H1 (cell line): ENCODE measurements at regions not wholly inside any gene's neighbourhood (a gene's known extent, or its start where the extent isn't known, plus 50 kb on each side); places are given as distances from the start of the nearest gene placed in this dataset.

Experiments
- CTCF ChIA-PET: fragments of 300-600 bp; sonication (Branson Sonifier 250); formaldehyde crosslinking; loops from one replicate; lab custom pipeline; 2021; ENCODE audit not compliant: partially characterized antibody; lab: Charles Lee
- POLR2A ChIA-PET: fragments of 300-600 bp; sonication (Branson Sonifier 250); formaldehyde crosslinking; loops from one replicate; lab custom pipeline; 2021; ENCODE audit warnings: inconsistent platforms; ENCODE audit not compliant: partially characterized antibody; lab: Charles Lee
- DNase-seq, 2 experiments: peaks; one replicate each; pipeline versions ENCODE4 v3.0.0 to v3.0.0-alpha.2; 2010 to 2022; ENCODE audit warnings: low spot score in 2 of 2, low read depth in 1 of 2, mixed read lengths in 1 of 2
- FAIRE-seq: peaks from 2 replicates; lab custom pipeline; 2011; peaks lifted over from hg19 to GRCh38; lab: Jason Lieb, UNC
- H2AFZ ChIP-seq: 2 replicates; pipeline ENCODE4 v1.8.1; 2012; ENCODE audit warnings: low read length, inconsistent platforms
- H2AK5ac ChIP-seq: 2 replicates; pipeline ENCODE4 v1.6.1; 2013; ENCODE audit warnings: low read depth, low read length
- H2BK120ac ChIP-seq: replicated peaks from 2 replicates; pipeline ENCODE3; 2013; ENCODE audit warnings: low read depth, low read length, inconsistent platforms
- H2BK12ac ChIP-seq: 2 replicates; pipeline ENCODE4 v1.6.1; 2013; ENCODE audit warnings: low read depth, low read length
- H2BK15ac ChIP-seq: 2 replicates; pipeline ENCODE4 v1.6.1; 2013; ENCODE audit warnings: low read length
- H2BK20ac ChIP-seq: 2 replicates; pipeline ENCODE4 v1.6.1; 2013; ENCODE audit warnings: low read length
- H2BK5ac ChIP-seq: 2 replicates; pipeline ENCODE4 v1.6.1; 2013; ENCODE audit warnings: low read depth, low read length
- H3K14ac ChIP-seq: 2 replicates; pipeline ENCODE4 v1.6.1; 2013; ENCODE audit warnings: inconsistent platforms; ENCODE audit not compliant: insufficient read length
- H3K18ac ChIP-seq: 2 replicates; pipeline ENCODE4 v1.6.1; 2013; ENCODE audit warnings: low read length; ENCODE audit errors: extremely low read depth
- H3K23ac ChIP-seq: 2 replicates; pipeline ENCODE4 v1.6.1; 2013; ENCODE audit warnings: inconsistent platforms; ENCODE audit not compliant: insufficient read length
- H3K23me2 ChIP-seq: 2 replicates; pipeline ENCODE4 v1.6.1; 2013; ENCODE audit warnings: low read depth, low read length
- H3K27ac ChIP-seq: 2 replicates; pipeline ENCODE4 v1.6.1; 2011; ENCODE audit warnings: low read depth, low read length, inconsistent platforms
- H3K27me3 ChIP-seq, 4 experiments: replicated peaks in 1 of 4; 1 replicate in 1 of 4; 2 replicates in 3 of 4; pipeline versions ENCODE4 v1.6.1 to v1.8.1; 2011 to 2013; ENCODE audit warnings: low read length in 3 of 4, mild to moderate bottlenecking in 3 of 4, inconsistent platforms in 2 of 4, mixed read lengths in 2 of 4, moderate library complexity in 1 of 4; ENCODE audit not compliant: control insufficient read depth in 3 of 4, insufficient read depth in 3 of 4; ENCODE audit errors: extremely low read depth in 1 of 4
- H3K36me3 ChIP-seq, 4 experiments: 2 replicates each; pipeline versions ENCODE4 v1.6.1 to v1.8.1; 2011 to 2013; ENCODE audit warnings: mild to moderate bottlenecking in 4 of 4, low read length in 3 of 4, moderate library complexity in 2 of 4, control low read depth in 1 of 4, inconsistent platforms in 1 of 4; ENCODE audit not compliant: insufficient read depth in 4 of 4, control insufficient read depth in 2 of 4
- H3K4ac ChIP-seq: replicated peaks from 2 replicates; pipeline ENCODE3; 2013; ENCODE audit warnings: low read length, low read depth, mixed read lengths, inconsistent platforms; ENCODE audit not compliant: insufficient read length
- H3K4me1 ChIP-seq, 4 experiments: replicated peaks in 1 of 4; 1 replicate in 1 of 4; 2 replicates in 3 of 4; pipeline versions ENCODE4 v1.6.1 to v1.8.1; 2011 to 2013; ENCODE audit warnings: low read length in 3 of 4, inconsistent platforms in 2 of 4, mixed read lengths in 1 of 4; ENCODE audit not compliant: insufficient read depth in 4 of 4, control insufficient read depth in 3 of 4
- H3K4me2 ChIP-seq, 2 experiments: 2 replicates each; pipeline versions ENCODE4 v1.6.1 to v1.8.1; 2011 to 2013; ENCODE audit warnings: low read depth in 2 of 2, low read length in 2 of 2, control low read depth in 1 of 2, inconsistent platforms in 1 of 2, mild to moderate bottlenecking in 1 of 2; ENCODE audit not compliant: insufficient read depth in 1 of 2
- H3K4me3 ChIP-seq, 4 experiments: fragments of 200-600, 300-600 bp in 1 of 4; sonication (generic), shearing (Covaris generic), sonication (Bioruptor Twin) in 1 of 4; 2 replicates each; pipeline versions ENCODE4 v1.5.1 to v1.8.1; 2011 to 2016; ENCODE audit warnings: low read length in 4 of 4, low read depth in 3 of 4, control low read depth in 2 of 4, inconsistent platforms in 2 of 4, mild to moderate bottlenecking in 2 of 4, mixed read lengths in 1 of 4, moderate library complexity in 1 of 4; ENCODE audit not compliant: insufficient read depth in 2 of 4; ENCODE audit errors: extremely low read depth in 1 of 4
- H3K56ac ChIP-seq: replicated peaks from 2 replicates; pipeline ENCODE3; 2013; ENCODE audit warnings: low read depth, mild to moderate bottlenecking, mixed read lengths, low read length, inconsistent platforms; ENCODE audit not compliant: insufficient read length
- H3K79me1 ChIP-seq: 2 replicates; pipeline ENCODE4 v1.6.1; 2013; ENCODE audit warnings: low read depth, low read length, control low read depth
- H3K79me2 ChIP-seq, 2 experiments: 2 replicates each; pipeline versions ENCODE4 v1.6.1 to v1.8.1; 2012 to 2013; ENCODE audit warnings: low read length in 2 of 2, mild to moderate bottlenecking in 2 of 2, inconsistent platforms in 1 of 2; ENCODE audit not compliant: insufficient read depth in 2 of 2, control insufficient read depth in 1 of 2
- H3K9ac ChIP-seq, 4 experiments: replicated peaks in 1 of 4; 1 replicate in 1 of 4; 2 replicates in 3 of 4; pipeline versions ENCODE4 v1.6.1 to v1.8.1; 2011 to 2013; ENCODE audit warnings: low read depth in 3 of 4, low read length in 3 of 4, control low read depth in 2 of 4, mild to moderate bottlenecking in 2 of 4, moderate library complexity in 2 of 4, inconsistent platforms in 1 of 4; ENCODE audit errors: extremely low read depth in 1 of 4
- H3K9me3 ChIP-seq, 2 experiments: 2 replicates each; pipeline versions ENCODE4 v1.6.1 to v1.8.1; 2012 to 2013; ENCODE audit warnings: mild to moderate bottlenecking in 2 of 2, moderate library complexity in 2 of 2, control low read depth in 1 of 2, inconsistent platforms in 1 of 2, low read depth in 1 of 2, low read length in 1 of 2, mixed read lengths in 1 of 2; ENCODE audit not compliant: insufficient read depth in 2 of 2
- H4K20me1 ChIP-seq, 2 experiments: replicated peaks in 1 of 2; 2 replicates each; pipeline versions ENCODE3 to v1.8.1; 2011 to 2013; ENCODE audit warnings: inconsistent platforms in 2 of 2, low read length in 2 of 2, mild to moderate bottlenecking in 1 of 2; ENCODE audit not compliant: insufficient read depth in 2 of 2, control insufficient read depth in 1 of 2
- H4K5ac ChIP-seq: 2 replicates; pipeline ENCODE4 v1.6.1; 2013; ENCODE audit warnings: low read length, low read depth, mixed read lengths, inconsistent platforms; ENCODE audit not compliant: insufficient read length
- H4K8ac ChIP-seq: 2 replicates; pipeline ENCODE4 v1.8.0; 2013; ENCODE audit warnings: mild to moderate bottlenecking, moderate library complexity, low read length, inconsistent platforms; ENCODE audit not compliant: insufficient read depth; ENCODE audit errors: extremely low read depth
- H4K91ac ChIP-seq: replicated peaks from 2 replicates; pipeline ENCODE3; 2013; ENCODE audit warnings: low read length, mixed read lengths, inconsistent platforms; ENCODE audit not compliant: insufficient read length
- CBX8 ChIP-seq: fragments of 300-800, 300-1000 bp; sonication (generic); IDR thresholded peaks from 2 replicates; pipeline ENCODE4 v1.7.1; 2016; ENCODE audit warnings: low read depth, low read length, borderline replicate concordance
- FOSL1 ChIP-seq: IDR thresholded peaks from 2 replicates; pipeline ENCODE4 v1.6.1; 2011; ENCODE audit warnings: mild to moderate bottlenecking, low read depth, low read length, moderate library complexity; ENCODE audit not compliant: insufficient read depth
- HDAC2 ChIP-seq, 2 experiments: fragments of 300-600 bp in 1 of 2; sonication (generic) in 1 of 2; IDR thresholded peaks; 2 replicates each; pipeline ENCODE4 v1.6.1; 2011 to 2012; ENCODE audit warnings: low read depth in 2 of 2, low read length in 2 of 2, mild to moderate bottlenecking in 2 of 2, moderate library complexity in 2 of 2, borderline replicate concordance in 1 of 2, inconsistent platforms in 1 of 2
- JUN ChIP-seq: IDR thresholded peaks from 2 replicates; pipeline ENCODE4 v1.6.1; 2011; ENCODE audit warnings: low read depth, mild to moderate bottlenecking, improper control_type of control experiment, low read length
- JUND ChIP-seq: IDR thresholded peaks from 2 replicates; pipeline ENCODE4 v1.6.1; 2011; ENCODE audit warnings: mild to moderate bottlenecking, improper control_type of control experiment, low read length
- KDM1A ChIP-seq: fragments of 200-600, 300-600 bp; sonication (generic); IDR thresholded peaks from 2 replicates; pipeline ENCODE4 v1.7.1; 2016; ENCODE audit warnings: mild to moderate bottlenecking, low read length, borderline replicate concordance
- KDM4A ChIP-seq: IDR thresholded peaks from one replicate; pipeline ENCODE4 v1.7.1; 2012; ENCODE audit warnings: low read depth, mild to moderate bottlenecking, moderate library complexity, low read length, inconsistent platforms; ENCODE audit not compliant: severe bottlenecking
- NANOG ChIP-seq: IDR thresholded peaks from 2 replicates; pipeline ENCODE4 v1.6.1; 2011; ENCODE audit warnings: low read length, low read depth, mild to moderate bottlenecking, inconsistent platforms; ENCODE audit not compliant: insufficient read depth, poor library complexity, severe bottlenecking
- SIX5 ChIP-seq: IDR thresholded peaks from 2 replicates; pipeline ENCODE4 v1.6.1; 2011; ENCODE audit warnings: mild to moderate bottlenecking, low read depth, low read length
- SP1 ChIP-seq: IDR thresholded peaks from 2 replicates; pipeline ENCODE4 v1.6.1; 2011; ENCODE audit warnings: low read depth, low read length
- SP4 ChIP-seq: IDR thresholded peaks from 2 replicates; pipeline ENCODE4 v1.6.1; 2012; ENCODE audit warnings: low read length, inconsistent platforms
- TAF7 ChIP-seq: optimal IDR thresholded peaks from 2 replicates; pipeline ENCODE3; 2011; ENCODE audit warnings: low read depth, mild to moderate bottlenecking, inconsistent platforms, low read length, moderate library complexity, borderline replicate concordance
- TBP ChIP-seq: IDR thresholded peaks from 2 replicates; pipeline ENCODE4 v1.6.1; 2011; ENCODE audit warnings: low read depth, low read length, improper control_type of control experiment
- TCF12 ChIP-seq: IDR thresholded peaks from 2 replicates; pipeline ENCODE4 v1.6.1; 2011; ENCODE audit warnings: low read depth, mild to moderate bottlenecking, low read length
- WGBS, 2 experiments: shearing (Covaris generic) in 1 of 2; methylation state at CpG; one replicate each; pipeline versions ENCODE4 v1.1.6 to v1.1.7; 2013 to 2015; ENCODE audit warnings: low lambda C conversion rate in 2 of 2, mixed read lengths in 2 of 2, inconsistent platforms in 1 of 2, low coverage in 1 of 2, missing lambda C conversion rate in 1 of 2; ENCODE audit not compliant: insufficient replicate concordance in 2 of 2, insufficient coverage in 1 of 2, insufficient read length in 1 of 2; ENCODE audit errors: extremely low coverage in 1 of 2, missing lambda C conversion rate in 1 of 2; 5-methylcytosine and 5-hydroxymethylcytosine counted together
- TF ChIP-seq, protein P1 (sequence below): IDR thresholded peaks from 2 replicates; pipeline ENCODE4 v1.6.1; 2011; ENCODE audit warnings: low read depth, mild to moderate bottlenecking, low read length; ENCODE audit not compliant: insufficient read depth

- H3K14ac ChIP-seq: no peak overlapping the region
- no peak overlapping the region for H2BK15ac ChIP-seq
- H4K20me1 ChIP-seq: no peaks in the 10 kb centered on the region
- H3K79me2 ChIP-seq: no peaks in the 10 kb centered on the region
- H3K56ac ChIP-seq: no peak overlapping the region
- H3K18ac ChIP-seq: no peak overlapping the region
- FAIRE-seq (no peak), DNase-seq (no peak)
- no peak overlapping the region for H2AFZ ChIP-seq
- H3K36me3 ChIP-seq: no peaks in the 10 kb centered on the region
- H3K23ac ChIP-seq: no peak overlapping the region
- H3K27ac ChIP-seq: no peak overlapping the region
- H3K79me1 ChIP-seq: no peaks in the 10 kb centered on the region
- POLR2A ChIA-PET: no interaction called here
- H3K4ac ChIP-seq: no peak overlapping the region
- no peak overlapping the region for H2BK20ac ChIP-seq
- 0 out of 2 replicates have a peak, but pooled peaks cover 2% of the 10 kb centered on the region for H3K23me2 ChIP-seq
- 90% methylated on average over 6 of the region's 6 CpGs; no CpG with 5 or more reads in 1 of the 2 experiments for WGBS, 2 experiments
- H2BK120ac ChIP-seq: no peak overlapping the region
- H3K9me3 ChIP-seq: no peaks in the 10 kb centered on the region
- H3K27me3 ChIP-seq: no peaks in the 10 kb centered on the region
- H4K91ac ChIP-seq: no peak overlapping the region
- 0 out of 2 replicates have a peak overlapping the region, but pooled peaks have one; percentile 93 for H2AK5ac ChIP-seq
- CTCF ChIA-PET: interaction anchor here (1.3 kb wide), 1 partner anchor 421 kb away, joined by 4 read pairs; no protein-coding TSS in a partner anchor
- no peak overlapping the region for H2BK12ac ChIP-seq
- H4K5ac ChIP-seq: no peak overlapping the region
- no peak overlapping the region for H2BK5ac ChIP-seq
- H4K8ac ChIP-seq: no peak overlapping the region
- H3K4me2 ChIP-seq: no peak overlapping the region
- H3K9ac ChIP-seq: no peak overlapping the region
- H3K4me1 ChIP-seq: no peaks in the 10 kb centered on the region
- H3K4me3 ChIP-seq: no peak overlapping the region
- TF ChIP-seq SP4 (no peak), SP1 (no peak), JUND (no peak), KDM4A (no peak), CBX8 (no peak), JUN (no peak), TAF7 (no peak), TCF12 (no peak), NANOG (no peak), HDAC2 (IDR thresholded peaks at IDR 0.05; ENCODE audit: borderline replicate concordance in 1 of 2, low read depth in 2 of 2, low read length in 2 of 2) (no peak), KDM1A (no peak), SIX5 (no peak), FOSL1 (no peak), TBP (no peak)
- TF ChIP-seq, protein P1, sequence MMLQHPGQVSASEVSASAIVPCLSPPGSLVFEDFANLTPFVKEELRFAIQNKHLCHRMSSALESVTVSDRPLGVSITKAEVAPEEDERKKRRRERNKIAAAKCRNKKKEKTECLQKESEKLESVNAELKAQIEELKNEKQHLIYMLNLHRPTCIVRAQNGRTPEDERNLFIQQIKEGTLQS: no peak
These were observed 658.2 kb upstream of the SALL3 start for GRCh38 chr18:78321402-78321801.
